ENCODE measurements at regions not wholly inside any gene's neighbourhood (a gene's known extent, or its start where the extent isn't known, plus 50 kb on each side); places are given as distances from the start of the nearest gene placed in this dataset.

- TF ChIP-seq CTCF (IDR thresholded peaks at IDR 0.05) = no peak
- TF ChIP-seq POLR2A (IDR thresholded peaks at IDR 0.05) = no peak
Measured at GRCh38 chr2:64809216-64809615, 155.5 kb upstream of the SERTAD2 start.
